DMS53 treated with DMSO at 0.1 percent for 48 hours (cell line): ENCODE measurements at regions not wholly inside any gene's neighbourhood (a gene's known extent, or its start where the extent isn't known, plus 50 kb on each side); places are given as distances from the start of the nearest gene placed in this dataset.

Experiments used
- DNase-seq: peaks from one replicate; lab custom pipeline; 2025; ENCODE audit not compliant: unreplicated experiment; lab: John Stamatoyannopoulos, UW

- no peak for DNase-seq
Measured at GRCh38 chr18:25005541-25006403, 346.2 kb downstream of the ZNF521 start.

- DNase-seq = no peak
Measured at GRCh38 chr18:25010623-25011374, 341.2 kb downstream of the ZNF521 start.
